Upper lobe of left lung (tissue), 4 donors: ENCODE measurements at regions not wholly inside any gene's neighbourhood (a gene's known extent, or its start where the extent isn't known, plus 50 kb on each side); places are given as distances from the start of the nearest gene placed in this dataset.

Source experiments
- EP300 ChIP-seq, 4 donors: sonication (generic); formaldehyde crosslinking; IDR thresholded peaks; one replicate each; pipeline ENCODE4 v1.5.1; 2017; ENCODE audit warnings: antibody characterized with exemption in 4 of 4, control low read depth in 2 of 4
- POLR2A ChIP-seq, 4 donors: fragments of 450-650 bp; IDR thresholded peaks; one replicate each; pipeline ENCODE4 v1.5.1; 2016 to 2017; ENCODE audit warnings: antibody characterized with exemption in 4 of 4, mild to moderate bottlenecking in 2 of 4
- POLR2AphosphoS5 ChIP-seq, 2 donors: sonication (generic); formaldehyde crosslinking; IDR thresholded peaks; one replicate each; pipeline ENCODE4 v1.5.1; 2017; ENCODE audit warnings: antibody characterized with exemption in 2 of 2
- TF ChIP-seq, protein P1 (sequence below), 6 experiments: fragments of 450-650 bp in 4 of 6; fragments of 200-600 bp in 2 of 6; sonication (generic) in 2 of 6; IDR thresholded peaks; one replicate each; pipeline ENCODE4 v1.5.1; 2016 to 2019; ENCODE audit warnings: antibody characterized with exemption in 6 of 6

DNA sequence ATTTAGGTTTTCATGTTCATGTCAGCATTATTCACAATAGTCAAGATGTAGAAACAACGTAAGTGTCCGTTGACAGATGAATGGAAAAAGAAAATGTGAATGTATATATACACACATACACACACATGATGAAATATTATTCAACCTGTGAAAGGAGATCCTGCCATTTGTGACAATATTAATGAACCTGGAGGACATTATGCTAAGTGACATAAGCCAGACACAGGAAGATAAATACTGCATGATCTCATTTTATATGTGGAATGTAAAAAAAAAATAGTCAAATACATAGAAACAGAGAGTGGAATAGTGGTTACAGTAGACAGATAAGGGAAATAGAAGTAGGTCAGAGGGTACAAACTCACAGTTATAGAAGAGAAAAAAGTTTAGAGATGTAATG, 651.1 kb upstream of the MKI67 start:
- TF ChIP-seq, protein P1, sequence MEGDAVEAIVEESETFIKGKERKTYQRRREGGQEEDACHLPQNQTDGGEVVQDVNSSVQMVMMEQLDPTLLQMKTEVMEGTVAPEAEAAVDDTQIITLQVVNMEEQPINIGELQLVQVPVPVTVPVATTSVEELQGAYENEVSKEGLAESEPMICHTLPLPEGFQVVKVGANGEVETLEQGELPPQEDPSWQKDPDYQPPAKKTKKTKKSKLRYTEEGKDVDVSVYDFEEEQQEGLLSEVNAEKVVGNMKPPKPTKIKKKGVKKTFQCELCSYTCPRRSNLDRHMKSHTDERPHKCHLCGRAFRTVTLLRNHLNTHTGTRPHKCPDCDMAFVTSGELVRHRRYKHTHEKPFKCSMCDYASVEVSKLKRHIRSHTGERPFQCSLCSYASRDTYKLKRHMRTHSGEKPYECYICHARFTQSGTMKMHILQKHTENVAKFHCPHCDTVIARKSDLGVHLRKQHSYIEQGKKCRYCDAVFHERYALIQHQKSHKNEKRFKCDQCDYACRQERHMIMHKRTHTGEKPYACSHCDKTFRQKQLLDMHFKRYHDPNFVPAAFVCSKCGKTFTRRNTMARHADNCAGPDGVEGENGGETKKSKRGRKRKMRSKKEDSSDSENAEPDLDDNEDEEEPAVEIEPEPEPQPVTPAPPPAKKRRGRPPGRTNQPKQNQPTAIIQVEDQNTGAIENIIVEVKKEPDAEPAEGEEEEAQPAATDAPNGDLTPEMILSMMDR (IDR thresholded peaks at IDR 0.05), result no peak
- no peak for TF ChIP-seq POLR2A (IDR thresholded peaks at IDR 0.05)
- no peak for TF ChIP-seq POLR2AphosphoS5 (IDR thresholded peaks at IDR 0.05)
- no peak for TF ChIP-seq EP300 (IDR thresholded peaks at IDR 0.05)
